ENCODE measurements at regions not wholly inside any gene's neighbourhood (a gene's known extent, or its start where the extent isn't known, plus 50 kb on each side); places are given as distances from the start of the nearest gene placed in this dataset.

GRCh38 chr6:118746145-118746824 lies 94.9 kb upstream of the CEP85L start:
- Histone ChIP-seq H3K36me3 (no peaks in the 10 kb centered on the region), H3K27me3 (no peaks in the 10 kb centered on the region), H3K27ac (no peak overlapping the region), H3K9me3 (no peaks in the 10 kb centered on the region), H3K4me3 (no peak overlapping the region), H3K4me1 (peaks cover 0 to 18% (median 0%) of the 10 kb centered on the region in 4 donors)
- TF ChIP-seq POLR2AphosphoS5 (IDR thresholded peaks at IDR 0.05) = no peak
- TF ChIP-seq POLR2A (IDR thresholded peaks at IDR 0.05) = no peak
- TF ChIP-seq, protein P1, sequence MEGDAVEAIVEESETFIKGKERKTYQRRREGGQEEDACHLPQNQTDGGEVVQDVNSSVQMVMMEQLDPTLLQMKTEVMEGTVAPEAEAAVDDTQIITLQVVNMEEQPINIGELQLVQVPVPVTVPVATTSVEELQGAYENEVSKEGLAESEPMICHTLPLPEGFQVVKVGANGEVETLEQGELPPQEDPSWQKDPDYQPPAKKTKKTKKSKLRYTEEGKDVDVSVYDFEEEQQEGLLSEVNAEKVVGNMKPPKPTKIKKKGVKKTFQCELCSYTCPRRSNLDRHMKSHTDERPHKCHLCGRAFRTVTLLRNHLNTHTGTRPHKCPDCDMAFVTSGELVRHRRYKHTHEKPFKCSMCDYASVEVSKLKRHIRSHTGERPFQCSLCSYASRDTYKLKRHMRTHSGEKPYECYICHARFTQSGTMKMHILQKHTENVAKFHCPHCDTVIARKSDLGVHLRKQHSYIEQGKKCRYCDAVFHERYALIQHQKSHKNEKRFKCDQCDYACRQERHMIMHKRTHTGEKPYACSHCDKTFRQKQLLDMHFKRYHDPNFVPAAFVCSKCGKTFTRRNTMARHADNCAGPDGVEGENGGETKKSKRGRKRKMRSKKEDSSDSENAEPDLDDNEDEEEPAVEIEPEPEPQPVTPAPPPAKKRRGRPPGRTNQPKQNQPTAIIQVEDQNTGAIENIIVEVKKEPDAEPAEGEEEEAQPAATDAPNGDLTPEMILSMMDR (IDR thresholded peaks at IDR 0.05) = no peak
- no peak for TF ChIP-seq EP300 (IDR thresholded peaks at IDR 0.05; ENCODE audit: low read depth)
- intact Hi-C loops (cut with DNase I; ENCODE audit: low total_unique reads) = no loop called here
- in situ Hi-C loops (cut with MboI; ENCODE audit: low pct_ligation_motif_present in 1 of 4, low pct_unique_long_range_greater_than_20kb in 1 of 4, low sequenced_read_pairs in 3 of 4) = no loop called here
- DNase-seq = peak; percentile 13
- 62 to 67% methylated on average over 1 to 6 of the region's 6 CpGs for WGBS, 2 donors (ENCODE audit: low coverage in 1 of 2)

GRCh38 chr6:118745156-118745555 lies 93.8 kb upstream of the CEP85L start:
- Histone ChIP-seq H3K4me1 (peaks cover 0 to 18% (median 0%) of the 10 kb centered on the region in 4 donors), H3K27me3 (no peaks in the 10 kb centered on the region), H3K36me3 (no peaks in the 10 kb centered on the region), H3K4me3 (no peak overlapping the region), H3K27ac (no peak overlapping the region), H3K9me3 (no peaks in the 10 kb centered on the region)
- in situ Hi-C loops (cut with MboI; ENCODE audit: low pct_ligation_motif_present in 1 of 4, low pct_unique_long_range_greater_than_20kb in 1 of 4, low sequenced_read_pairs in 3 of 4) = no loop called here
- DNase-seq = no peak
- intact Hi-C loops (cut with DNase I; ENCODE audit: low total_unique reads) = no loop called here
- TF ChIP-seq POLR2A (IDR thresholded peaks at IDR 0.05) (no peak), EP300 (IDR thresholded peaks at IDR 0.05; ENCODE audit: low read depth) (no peak), POLR2AphosphoS5 (IDR thresholded peaks at IDR 0.05) (no peak)
- TF ChIP-seq, protein P1 (IDR thresholded peaks at IDR 0.05) = no peak
- 86 to 100% methylated on average over 1 to 7 of the region's 7 CpGs for WGBS, 2 donors (ENCODE audit: low coverage in 1 of 2)

- TF ChIP-seq, protein P1 (IDR thresholded peaks at IDR 0.05) = no peak
- TF ChIP-seq POLR2AphosphoS5 (IDR thresholded peaks at IDR 0.05) (no peak), POLR2A (IDR thresholded peaks at IDR 0.05) (no peak), EP300 (IDR thresholded peaks at IDR 0.05; ENCODE audit: low read depth) (no peak)
- intact Hi-C loops (cut with DNase I; ENCODE audit: low total_unique reads) = no loop called here
- Histone ChIP-seq H3K4me3 (no peak overlapping the region), H3K4me1 (peaks cover 0 to 18% (median 0%) of the 10 kb centered on the region in 4 donors), H3K36me3 (no peaks in the 10 kb centered on the region), H3K27me3 (no peaks in the 10 kb centered on the region), H3K27ac (no peak overlapping the region), H3K9me3 (no peaks in the 10 kb centered on the region)
- 80% methylated on average over 6 of the region's 6 CpGs; no CpG with 5 or more reads in 1 of the 2 donors for WGBS, 2 donors (ENCODE audit: low coverage in 1 of 2)
- DNase-seq = no peak
- in situ Hi-C loops (cut with MboI; ENCODE audit: low pct_ligation_motif_present in 1 of 4, low pct_unique_long_range_greater_than_20kb in 1 of 4, low sequenced_read_pairs in 3 of 4) = no loop called here
Measured at GRCh38 chr6:118744261-118744941, 93.0 kb upstream of the CEP85L start.

GRCh38 chr6:118743746-118744145 lies 92.4 kb upstream of the CEP85L start:
- DNase-seq = no peak
- H3K4me3 ChIP-seq = no peak overlapping the region
- H3K27ac ChIP-seq = no peak overlapping the region
- H3K27me3 ChIP-seq = no peaks in the 10 kb centered on the region
- no peak for TF ChIP-seq POLR2A (IDR thresholded peaks at IDR 0.05)
- TF ChIP-seq, protein P1 (IDR thresholded peaks at IDR 0.05) = no peak
- no peak for TF ChIP-seq EP300 (IDR thresholded peaks at IDR 0.05; ENCODE audit: low read depth)
- no peak for TF ChIP-seq POLR2AphosphoS5 (IDR thresholded peaks at IDR 0.05)
- H3K36me3 ChIP-seq = no peaks in the 10 kb centered on the region
- intact Hi-C loops (cut with DNase I; ENCODE audit: low total_unique reads) = no loop called here
- WGBS, 2 donors (ENCODE audit: low coverage in 1 of 2) = 0 to 59% methylated on average over 1 of the region's 1 CpG
- no peaks in the 10 kb centered on the region for H3K9me3 ChIP-seq
- in situ Hi-C loops (cut with MboI; ENCODE audit: low pct_ligation_motif_present in 1 of 4, low pct_unique_long_range_greater_than_20kb in 1 of 4, low sequenced_read_pairs in 3 of 4) = no loop called here
- peaks cover 0 to 18% (median 0%) of the 10 kb centered on the region in 4 donors for H3K4me1 ChIP-seq

Data from transverse colon (tissue), 4 donors.